ENCODE measurements at regions not wholly inside any gene's neighbourhood (a gene's known extent, or its start where the extent isn't known, plus 50 kb on each side); places are given as distances from the start of the nearest gene placed in this dataset.

GRCh38 chr1:58911841-58912499, 128.1 kb upstream of the JUN start:
- WGBS, 2 donors, result 80 to 83% methylated on average over 7 of the region's 7 CpGs
- Histone ChIP-seq H3K4me1 (peaks cover 0 to 11% (median 0%) of the 10 kb centered on the region in 4 donors), H3K9me3 (peaks cover 0 to 7% (median 3%) of the 10 kb centered on the region in 4 donors), H3K36me3 (no peaks in the 10 kb centered on the region), H3K27me3 (no peaks in the 10 kb centered on the region), H3K27ac (no peak overlapping the region), H3K4me3 (no peak overlapping the region)
- no peak for DNase-seq (ENCODE audit: low spot score in 2 of 2)
- no peak for TF ChIP-seq POLR2A (IDR thresholded peaks at IDR 0.05)
- no peak for TF ChIP-seq EP300 (IDR thresholded peaks at IDR 0.05)
- no peak for TF ChIP-seq CTCF (IDR thresholded peaks at IDR 0.05)

- no peak for TF ChIP-seq CTCF (IDR thresholded peaks at IDR 0.05)
- no peaks in the 10 kb centered on the region for H3K36me3 ChIP-seq
- no peaks in the 10 kb centered on the region for H3K27me3 ChIP-seq
These were observed 131.1 kb upstream of the JUN start for GRCh38 chr1:58914925-58915324.

GRCh38 chr1:58917436-58917835, 133.6 kb upstream of the JUN start:
- DNase-seq (ENCODE audit: low spot score in 2 of 2), result no peak
- Histone ChIP-seq H3K27ac (no peak overlapping the region), H3K9me3 (peaks cover 0 to 7% (median 3%) of the 10 kb centered on the region in 4 donors), H3K27me3 (no peaks in the 10 kb centered on the region), H3K4me1 (peaks cover 0 to 7% (median 3%) of the 10 kb centered on the region in 4 donors), H3K36me3 (no peaks in the 10 kb centered on the region), H3K4me3 (no peak overlapping the region)
- TF ChIP-seq CTCF (IDR thresholded peaks at IDR 0.05) (no peak), POLR2A (IDR thresholded peaks at IDR 0.05) (no peak), EP300 (IDR thresholded peaks at IDR 0.05) (no peak)
- WGBS, 2 donors, result 82 to 84% methylated on average over 4 of the region's 4 CpGs

More at GRCh38 chr1:58914925-58915324, 131.1 kb upstream of the JUN start:
- DNase-seq (ENCODE audit: low spot score in 2 of 2), result no peak
- Histone ChIP-seq H3K4me3 (no peak overlapping the region), H3K27ac (no peak overlapping the region), H3K4me1 (no peaks in the 10 kb centered on the region), H3K9me3 (peaks cover 0 to 7% (median 3%) of the 10 kb centered on the region in 4 donors)

GRCh38 chr1:58919226-58919958, 135.5 kb upstream of the JUN start:
- TF ChIP-seq EP300 (IDR thresholded peaks at IDR 0.05) (no peak), POLR2A (IDR thresholded peaks at IDR 0.05) (no peak)
- Histone ChIP-seq H3K27me3 (no peaks in the 10 kb centered on the region), H3K4me1 (peaks cover 0 to 14% (median 6%) of the 10 kb centered on the region in 4 donors), H3K27ac (no peak overlapping the region), H3K4me3 (no peak overlapping the region), H3K9me3 (peaks cover 0 to 7% (median 3%) of the 10 kb centered on the region in 4 donors), H3K36me3 (no peaks in the 10 kb centered on the region)
- DNase-seq (ENCODE audit: low spot score in 2 of 2), result no peak
- WGBS, 2 donors, result 87% methylated on average over 9 of the region's 9 CpGs

- Histone ChIP-seq H3K4me3 (no peak overlapping the region), H3K27ac (no peak overlapping the region), H3K4me1 (peaks cover 0 to 14% (median 6%) of the 10 kb centered on the region in 4 donors), H3K9me3 (peaks cover 0 to 6% (median 2%) of the 10 kb centered on the region in 4 donors), H3K27me3 (no peaks in the 10 kb centered on the region), H3K36me3 (no peaks in the 10 kb centered on the region)
- 68 to 79% methylated on average over 4 of the region's 4 CpGs for WGBS, 2 donors
- TF ChIP-seq EP300 (IDR thresholded peaks at IDR 0.05) (peak in 1 of 2 donors; percentile 55), POLR2A (IDR thresholded peaks at IDR 0.05) (no peak)
- no peak for DNase-seq (ENCODE audit: low spot score in 2 of 2)
These were observed 136.1 kb upstream of the JUN start for GRCh38 chr1:58919959-58920321.

- H3K4me3 ChIP-seq, result no peak overlapping the region
- peak overlapping the region in 2 of 4 donors; percentile 1 to 70 for H3K27ac ChIP-seq
- no peak for DNase-seq (ENCODE audit: low spot score in 2 of 2)
- peaks cover 0 to 14% (median 6%) of the 10 kb centered on the region in 4 donors for H3K4me1 ChIP-seq
- no peak for TF ChIP-seq POLR2A (IDR thresholded peaks at IDR 0.05)
- no peak for TF ChIP-seq CTCF (IDR thresholded peaks at IDR 0.05)
- no peak for TF ChIP-seq EP300 (IDR thresholded peaks at IDR 0.05)
- H3K27me3 ChIP-seq, result no peaks in the 10 kb centered on the region
- no peaks in the 10 kb centered on the region for H3K36me3 ChIP-seq
- WGBS, 2 donors, result 77 to 91% methylated on average over 3 of the region's 3 CpGs
- H3K9me3 ChIP-seq, result no peaks in the 10 kb centered on the region
These were observed 137.5 kb upstream of the JUN start for GRCh38 chr1:58921342-58921741.

All from tibial nerve (tissue), 4 donors.